MM.1S (cell line): ENCODE measurements at regions not wholly inside any gene's neighbourhood (a gene's known extent, or its start where the extent isn't known, plus 50 kb on each side); places are given as distances from the start of the nearest gene placed in this dataset.

Source experiments
- CTCF ChIP-seq: fragments of 300-600 bp; sonication (generic); IDR thresholded peaks from 2 replicates; pipeline ENCODE4 v1.5.1; 2016; ENCODE audit warnings: antibody characterized with exemption, low read length, mixed read lengths
- EZH2 ChIP-seq: fragments of 300-600 bp; sonication (generic); optimal IDR thresholded peaks from 2 replicates; pipeline ENCODE3; 2017; ENCODE audit warnings: low read depth, mild to moderate bottlenecking, antibody characterized with exemption, low read length, mixed read lengths

DNA sequence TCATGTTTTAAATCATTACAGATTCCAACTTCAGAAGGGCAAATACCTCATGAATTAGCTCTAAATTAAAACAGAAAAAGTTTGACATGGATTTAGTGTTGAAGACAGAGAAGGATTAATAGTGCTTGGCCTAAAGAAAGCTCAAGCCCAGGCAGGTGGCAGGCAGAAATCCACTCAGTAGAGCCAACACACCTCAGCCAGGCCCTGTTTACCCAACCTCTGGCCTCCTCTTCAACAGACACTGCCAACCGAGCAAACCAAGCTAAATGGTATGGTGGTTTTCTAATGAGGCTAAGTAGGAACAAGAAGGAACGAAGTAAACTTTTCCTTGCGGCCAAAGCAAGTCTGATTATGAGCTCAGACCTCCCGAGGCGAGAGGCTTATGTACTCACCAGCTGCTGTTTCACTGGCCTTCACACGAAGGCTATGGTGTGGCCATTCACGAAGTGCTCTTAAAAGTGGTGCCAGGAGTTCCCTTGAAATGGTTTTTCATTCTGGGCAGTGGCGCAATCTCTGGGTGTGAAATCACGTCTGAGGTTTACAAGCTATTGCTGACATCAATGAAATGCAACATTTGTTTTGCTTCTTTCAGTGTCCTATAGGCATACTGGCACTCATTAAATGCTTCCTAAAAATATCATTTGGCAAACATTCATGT is 124.1 kb upstream of the LGR5 start:
- TF ChIP-seq CTCF (no peak), EZH2 (no peak)
